CD8-positive, alpha-beta memory T cell (primary cell): ENCODE measurements at regions not wholly inside any gene's neighbourhood (a gene's known extent, or its start where the extent isn't known, plus 50 kb on each side); places are given as distances from the start of the nearest gene placed in this dataset.
"Not testable (repeated sequence)": the region's sequence is repeated elsewhere in the genome, so short reads cannot be mapped to it uniquely, and the experiment has no call there.

Experiments
- CTCF ChIA-PET: fragments of 350-600 bp; sonication (Branson Sonifier 250); formaldehyde crosslinking; loops from one replicate; lab custom pipeline; 2021; ENCODE audit warnings: antibody characterized with exemption; lab: Charles Lee
- POLR2A ChIA-PET: fragments of 350-600 bp; sonication (Branson Sonifier 250); formaldehyde crosslinking; loops from one replicate; lab custom pipeline; 2021; ENCODE audit warnings: antibody characterized with exemption; lab: Charles Lee
- DNase-seq, 5 donors: peaks; one replicate each; pipeline versions ENCODE4 v3.0.0 to v3.0.0-alpha.2; 2020 to 2022; ENCODE audit warnings: mixed read lengths in 1 of 5
- H3K27ac ChIP-seq: one replicate; pipeline ENCODE4 v1.7.0; 2013; ENCODE audit warnings: low read depth, mild to moderate bottlenecking, low read length, moderate library complexity
- H3K27me3 ChIP-seq: 2 replicates; pipeline ENCODE4 v1.7.0; 2013; ENCODE audit warnings: low read length, mild to moderate bottlenecking; ENCODE audit not compliant: insufficient read depth, poor library complexity, severe bottlenecking
- H3K36me3 ChIP-seq: 2 replicates; pipeline ENCODE4 v1.7.0; 2013; ENCODE audit warnings: mild to moderate bottlenecking, low read length, moderate library complexity; ENCODE audit not compliant: insufficient read depth
- H3K4me1 ChIP-seq: 2 replicates; pipeline ENCODE4 v1.7.0; 2013; ENCODE audit warnings: mild to moderate bottlenecking, low read length, moderate library complexity; ENCODE audit not compliant: insufficient read depth
- H3K4me3 ChIP-seq: 2 replicates; pipeline ENCODE4 v1.7.0; 2013; ENCODE audit warnings: mild to moderate bottlenecking, low read length
- H3K9me3 ChIP-seq: 2 replicates; pipeline ENCODE4 v1.7.0; 2013; ENCODE audit warnings: mild to moderate bottlenecking, low read length
- H3K27ac Mint-ChIP-seq, 8 donors: one replicate each; pipeline ENCODE4 v1.8.0; 2020 to 2021; ENCODE audit warnings: mixed read lengths in 8 of 8, mild to moderate bottlenecking in 6 of 8, inconsistent platforms in 3 of 8, moderate library complexity in 3 of 8
- H3K27me3 Mint-ChIP-seq, 2 donors: one replicate each; pipeline ENCODE4 v1.8.0; 2020 to 2021; ENCODE audit warnings: mixed read lengths in 2 of 2, mild to moderate bottlenecking in 1 of 2, moderate library complexity in 1 of 2
- H3K36me3 Mint-ChIP-seq, 3 donors: one replicate each; pipeline ENCODE4 v1.8.0; 2020 to 2021; ENCODE audit warnings: mixed read lengths in 3 of 3, inconsistent platforms in 1 of 3, mild to moderate bottlenecking in 1 of 3
- H3K4me1 Mint-ChIP-seq, 3 donors: one replicate each; pipeline ENCODE4 v1.8.0; 2020 to 2021; ENCODE audit warnings: mixed read lengths in 3 of 3, inconsistent platforms in 1 of 3, mild to moderate bottlenecking in 1 of 3
- H3K4me3 Mint-ChIP-seq, 7 donors: one replicate each; pipeline ENCODE4 v1.8.0; 2020 to 2021; ENCODE audit warnings: mixed read lengths in 7 of 7, mild to moderate bottlenecking in 6 of 7, moderate library complexity in 4 of 7, inconsistent platforms in 2 of 7
- H3K9me3 Mint-ChIP-seq, 5 donors: one replicate each; pipeline ENCODE4 v1.8.0; 2020 to 2022; ENCODE audit warnings: mixed read lengths in 5 of 5, mild to moderate bottlenecking in 3 of 5, moderate library complexity in 2 of 5, inconsistent platforms in 1 of 5

GRCh38 chr3:169006398-169006797, 657.1 kb downstream of the MECOM start:
- DNase-seq, H3K9me3 ChIP-seq, H3K4me1 ChIP-seq, H3K27ac ChIP-seq, H3K4me1 Mint-ChIP-seq, H3K27me3 Mint-ChIP-seq, CTCF ChIA-PET, H3K36me3 Mint-ChIP-seq, POLR2A ChIA-PET, H3K4me3 ChIP-seq, H3K36me3 ChIP-seq, H3K27ac Mint-ChIP-seq, H3K4me3 Mint-ChIP-seq, H3K9me3 Mint-ChIP-seq, H3K27me3 ChIP-seq: not testable (repeated sequence)

GRCh38 chr3:169002689-169003088, 660.8 kb downstream of the MECOM start:
- Histone ChIP-seq H3K4me3 (no peak overlapping the region), H3K9me3 (no peaks in the 10 kb centered on the region), H3K4me1 (no peaks in the 10 kb centered on the region), H3K27ac (no peak overlapping the region), H3K36me3 (no peaks in the 10 kb centered on the region), H3K27me3 (no peaks in the 10 kb centered on the region)
- Mint-ChIP-seq H3K27me3 (peaks cover 0 to 2% of the 10 kb centered on the region in 2 donors), H3K27ac (no peak overlapping the region), H3K36me3 (no peaks in the 10 kb centered on the region), H3K4me1 (no peaks in the 10 kb centered on the region), H3K9me3 (peaks cover 0 to 3% (median 2%) of the 10 kb centered on the region in 5 donors), H3K4me3 (no peak overlapping the region)
- no peak for DNase-seq
- ChIA-PET POLR2A (no interaction called here), CTCF (no interaction called here)

- no peak for DNase-seq
- H3K27ac Mint-ChIP-seq, result no peak overlapping the region
- no peaks in the 10 kb centered on the region for H3K27me3 Mint-ChIP-seq
- POLR2A ChIA-PET, result no interaction called here
- Histone ChIP-seq H3K4me3 (no peak overlapping the region), H3K27me3 (no peaks in the 10 kb centered on the region), H3K27ac (no peak overlapping the region), H3K9me3 (no peaks in the 10 kb centered on the region), H3K4me1 (no peaks in the 10 kb centered on the region), H3K36me3 (no peaks in the 10 kb centered on the region)
- H3K36me3 Mint-ChIP-seq, result no peaks in the 10 kb centered on the region
- H3K9me3 Mint-ChIP-seq, result peaks cover 0 to 3% (median 0%) of the 10 kb centered on the region in 5 donors
- no peaks in the 10 kb centered on the region for H3K4me1 Mint-ChIP-seq
- CTCF ChIA-PET, result no interaction called here
- no peak overlapping the region for H3K4me3 Mint-ChIP-seq
Observed at GRCh38 chr3:168998792-168999191, 664.7 kb downstream of the MECOM start.

- no peaks in the 10 kb centered on the region for H3K9me3 ChIP-seq
- no peaks in the 10 kb centered on the region for H3K36me3 ChIP-seq
- CTCF ChIA-PET, result no interaction called here
Observed at GRCh38 chr3:168997488-168997887, 666.0 kb downstream of the MECOM start.

GRCh38 chr3:168996622-168997021, 666.9 kb downstream of the MECOM start:
- POLR2A ChIA-PET, result no interaction called here
- CTCF ChIA-PET, result no interaction called here
- no peak overlapping the region for H3K27ac Mint-ChIP-seq

More at GRCh38 chr3:168997488-168997887, 666.0 kb downstream of the MECOM start:
- POLR2A ChIA-PET, result no interaction called here
- H3K27me3 Mint-ChIP-seq, result no peaks in the 10 kb centered on the region
- H3K4me1 Mint-ChIP-seq, result no peaks in the 10 kb centered on the region
- H3K9me3 Mint-ChIP-seq, result peaks cover 0 to 3% (median under 1%) of the 10 kb centered on the region in 5 donors
- H3K27ac ChIP-seq, result no peak overlapping the region
- no peak overlapping the region for H3K4me3 ChIP-seq
- no peak overlapping the region for H3K4me3 Mint-ChIP-seq
- H3K27me3 ChIP-seq, result no peaks in the 10 kb centered on the region
- H3K4me1 ChIP-seq, result no peaks in the 10 kb centered on the region
- H3K36me3 Mint-ChIP-seq, result no peaks in the 10 kb centered on the region
- DNase-seq, result no peak
- H3K27ac Mint-ChIP-seq, result no peak overlapping the region

GRCh38 chr3:168995129-168995528, 668.4 kb downstream of the MECOM start:
- Histone ChIP-seq H3K9me3 (no peaks in the 10 kb centered on the region), H3K4me1 (no peaks in the 10 kb centered on the region), H3K36me3 (no peaks in the 10 kb centered on the region), H3K4me3 (no peak overlapping the region), H3K27me3 (no peaks in the 10 kb centered on the region), H3K27ac (no peak overlapping the region)
- Mint-ChIP-seq H3K4me1 (no peaks in the 10 kb centered on the region), H3K4me3 (no peak overlapping the region), H3K36me3 (no peaks in the 10 kb centered on the region), H3K27me3 (no peaks in the 10 kb centered on the region), H3K9me3 (peaks cover 2 to 5% (median 3%) of the 10 kb centered on the region in 5 donors), H3K27ac (no peak overlapping the region)
- POLR2A ChIA-PET, result no interaction called here
- DNase-seq, result no peak
- CTCF ChIA-PET, result no interaction called here

More at GRCh38 chr3:168996622-168997021, 666.9 kb downstream of the MECOM start:
- Histone ChIP-seq H3K27me3 (no peaks in the 10 kb centered on the region), H3K36me3 (no peaks in the 10 kb centered on the region), H3K4me3 (no peak overlapping the region), H3K9me3 (no peaks in the 10 kb centered on the region), H3K4me1 (no peaks in the 10 kb centered on the region), H3K27ac (no peak overlapping the region)
- Mint-ChIP-seq H3K27me3 (no peaks in the 10 kb centered on the region), H3K9me3 (peaks cover 0 to 5% (median 3%) of the 10 kb centered on the region in 5 donors), H3K4me1 (no peaks in the 10 kb centered on the region), H3K4me3 (no peak overlapping the region), H3K36me3 (no peaks in the 10 kb centered on the region)
- no peak for DNase-seq

DNA sequence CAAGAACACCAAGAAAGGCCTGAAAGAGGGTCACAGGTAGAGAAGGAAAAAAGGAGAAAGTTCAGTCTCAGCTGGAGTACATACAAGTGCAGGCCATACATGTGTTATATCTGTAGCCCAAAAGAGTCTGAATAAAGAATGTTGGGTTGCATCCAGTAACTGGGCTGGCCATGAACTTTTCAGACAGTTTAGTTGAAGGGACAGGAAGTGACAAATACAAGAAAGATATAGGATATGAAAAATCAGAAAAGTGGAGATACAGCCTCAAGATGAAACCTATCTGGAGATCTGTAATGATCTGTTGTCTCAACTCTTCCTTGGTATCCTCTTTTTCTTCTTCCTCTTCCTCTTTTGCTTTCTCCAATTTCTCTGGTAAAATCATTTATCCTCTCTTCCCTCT, 671.7 kb downstream of the MECOM start:
- Mint-ChIP-seq H3K27me3 (no peaks in the 10 kb centered on the region), H3K4me1 (no peaks in the 10 kb centered on the region), H3K36me3 (no peaks in the 10 kb centered on the region), H3K27ac (no peak overlapping the region), H3K9me3 (peaks cover 0 to 5% (median 3%) of the 10 kb centered on the region in 5 donors), H3K4me3 (no peak overlapping the region)
- no peak overlapping the region for H3K4me3 ChIP-seq
- no peaks in the 10 kb centered on the region for H3K36me3 ChIP-seq
- no peak overlapping the region for H3K27ac ChIP-seq
- CTCF ChIA-PET, result no interaction called here
- no peak for DNase-seq
- no peaks in the 10 kb centered on the region for H3K9me3 ChIP-seq
- H3K4me1 ChIP-seq, result no peaks in the 10 kb centered on the region
- no peaks in the 10 kb centered on the region for H3K27me3 ChIP-seq
- POLR2A ChIA-PET, result no interaction called here

DNA sequence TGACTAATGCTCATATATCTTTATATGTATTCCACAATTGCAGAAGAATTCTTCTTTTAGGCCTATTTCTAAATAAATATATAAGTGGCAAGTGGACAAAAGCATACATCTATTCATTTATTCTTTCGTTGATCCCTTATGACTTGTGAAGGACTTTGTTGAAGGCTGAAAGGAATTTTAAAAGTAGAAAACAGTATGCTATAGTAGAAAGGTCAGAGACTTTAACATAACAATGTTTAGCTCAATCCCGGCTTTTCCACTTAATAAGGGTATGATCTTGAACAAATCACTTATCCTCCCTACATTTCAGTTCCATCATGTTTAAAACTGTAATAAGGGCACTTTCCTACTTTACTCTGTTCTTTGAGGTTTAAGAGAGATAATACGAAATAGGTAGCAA, 672.9 kb downstream of the MECOM start:
- Mint-ChIP-seq H3K9me3 (peaks cover 0 to 5% (median 3%) of the 10 kb centered on the region in 5 donors), H3K4me1 (no peaks in the 10 kb centered on the region), H3K27me3 (no peaks in the 10 kb centered on the region), H3K27ac (no peak overlapping the region), H3K36me3 (no peaks in the 10 kb centered on the region), H3K4me3 (no peak overlapping the region)
- ChIA-PET POLR2A (no interaction called here), CTCF (no interaction called here)
- no peak overlapping the region for H3K4me3 ChIP-seq
- H3K4me1 ChIP-seq, result no peaks in the 10 kb centered on the region
- no peak overlapping the region for H3K27ac ChIP-seq
- no peak for DNase-seq
- no peaks in the 10 kb centered on the region for H3K36me3 ChIP-seq
- no peaks in the 10 kb centered on the region for H3K9me3 ChIP-seq
- H3K27me3 ChIP-seq, result no peaks in the 10 kb centered on the region

DNA sequence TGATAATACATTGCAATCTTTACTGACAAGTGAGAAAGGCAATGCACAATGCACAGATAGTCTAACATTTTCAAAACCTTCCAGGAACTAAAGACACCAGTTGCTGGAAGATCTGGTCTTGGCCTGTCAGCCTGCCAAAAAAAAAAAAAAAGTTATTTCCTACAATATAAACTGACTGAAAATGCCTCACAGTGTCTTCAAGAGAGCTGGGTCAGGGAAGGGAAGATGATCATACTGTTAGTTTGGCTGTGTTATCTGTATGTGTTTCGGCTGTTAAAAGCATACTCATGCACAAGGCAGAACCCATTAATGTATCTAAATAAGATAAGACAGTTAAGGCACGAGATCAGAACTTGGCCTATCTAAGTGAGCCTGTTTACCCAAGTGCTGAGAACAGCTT, 673.4 kb downstream of the MECOM start:
- CTCF ChIA-PET, result no interaction called here
- Mint-ChIP-seq H3K27ac (no peak overlapping the region), H3K4me1 (no peaks in the 10 kb centered on the region), H3K9me3 (peaks cover 0 to 5% (median 3%) of the 10 kb centered on the region in 5 donors), H3K27me3 (no peaks in the 10 kb centered on the region), H3K36me3 (no peaks in the 10 kb centered on the region), H3K4me3 (no peak overlapping the region)
- no peaks in the 10 kb centered on the region for H3K36me3 ChIP-seq
- H3K4me1 ChIP-seq, result no peaks in the 10 kb centered on the region
- no peak for DNase-seq
- POLR2A ChIA-PET, result no interaction called here
- no peak overlapping the region for H3K27ac ChIP-seq
- no peak overlapping the region for H3K4me3 ChIP-seq
- no peaks in the 10 kb centered on the region for H3K9me3 ChIP-seq
- H3K27me3 ChIP-seq, result no peaks in the 10 kb centered on the region
